K562 (cell line): ENCODE measurements at regions not wholly inside any gene's neighbourhood (a gene's known extent, or its start where the extent isn't known, plus 50 kb on each side); places are given as distances from the start of the nearest gene placed in this dataset.

ENCODE experiments used
- ATAC-seq: fragments of 200-7000 bp; cut with Tn5 transposase; 3 replicates; pipeline ENCODE4 v1.9.1; 2020; ENCODE audit warnings: moderate library complexity
- BruUV-seq: library from RNA; stranded (reverse); fragments of 400-500 nt; replicated peaks from 2 replicates; lab custom pipeline; 2021; lab: Mats Ljungman, UMichigan
- CTCF ChIA-PET: fragments of 300-600 bp; formaldehyde crosslinking; extraction: SDS; loops from one replicate; lab custom pipeline; 2021; ENCODE audit warnings: low intra/inter-chr PET ratio; lab: Yijun Ruan, JAX
- POLR2A ChIA-PET: fragments of 300-600, 350-650 bp; sonication (Branson Sonifier 250); formaldehyde crosslinking; extraction: SDS; loops from one replicate; lab custom pipeline; 2021; ENCODE audit warnings: antibody characterized with exemption, inconsistent platforms; lab: Yijun Ruan, JAX
- DNase-seq, 4 experiments: peaks; one replicate each; pipeline versions ENCODE4 v3.0.0 to v3.0.0-alpha.2; 2011 to 2018; ENCODE audit warnings: low spot score in 3 of 4, mixed read lengths in 3 of 4; ENCODE audit errors: extremely low read depth in 1 of 4
- FAIRE-seq: peaks from 2 replicates; lab custom pipeline; 2011; peaks lifted over from hg19 to GRCh38; lab: Jason Lieb, UNC
- H2AFZ ChIP-seq: 2 replicates; pipeline ENCODE4 v1.6.0; 2011; ENCODE audit warnings: low read depth, low read length, control low read depth, inconsistent platforms
- H3K27ac ChIP-seq: fragments of 200-600 bp; 3 replicates; pipeline ENCODE4 v1.8.0; 2011; ENCODE audit warnings: low read depth, mild to moderate bottlenecking, control low read depth, inconsistent platforms, low read length, moderate library complexity, mixed read lengths; ENCODE audit errors: extremely low read depth
- H3K27me3 ChIP-seq, 2 experiments: fragments of 300-600 bp in 1 of 2; 2 replicates in 1 of 2; 3 replicates in 1 of 2; pipeline versions ENCODE4 v1.6.0 to v1.8.0; 2011; ENCODE audit warnings: inconsistent platforms in 2 of 2, low read length in 2 of 2, mild to moderate bottlenecking in 1 of 2, mixed read lengths in 1 of 2, moderate library complexity in 1 of 2; ENCODE audit not compliant: control insufficient read depth in 2 of 2, insufficient read depth in 2 of 2
- H3K36me3 ChIP-seq: fragments of 300-600 bp; 3 replicates; pipeline ENCODE4 v1.8.0; 2011; ENCODE audit warnings: mild to moderate bottlenecking, low read length, inconsistent platforms; ENCODE audit not compliant: control insufficient read depth, insufficient read depth
- H3K4me1 ChIP-seq, 2 experiments: fragments of 200-600 bp in 1 of 2; replicated peaks in 1 of 2; 2 replicates in 1 of 2; 3 replicates in 1 of 2; pipeline versions ENCODE4 v1.5.1 to v1.8.0; 2011; ENCODE audit warnings: inconsistent platforms in 2 of 2, low read length in 2 of 2, mild to moderate bottlenecking in 1 of 2, mixed read lengths in 1 of 2, moderate library complexity in 1 of 2; ENCODE audit not compliant: control insufficient read depth in 2 of 2, insufficient read depth in 2 of 2
- H3K4me2 ChIP-seq: 2 replicates; pipeline ENCODE4 v1.6.1; 2011; ENCODE audit warnings: low read length, control low read depth, inconsistent platforms, mixed read lengths; ENCODE audit not compliant: insufficient read depth
- H3K4me3 ChIP-seq: fragments of 200-600 bp; sonication (generic), shearing (Covaris generic); 2 replicates; pipeline ENCODE4 v1.5.1; 2016; ENCODE audit warnings: control low read depth, inconsistent platforms
- H3K79me2 ChIP-seq: fragments of 200-600 bp; 3 replicates; pipeline ENCODE4 v1.8.0; 2011; ENCODE audit warnings: low read length, inconsistent platforms; ENCODE audit not compliant: control insufficient read depth, insufficient read depth
- H3K9ac ChIP-seq, 2 experiments: 2 replicates each; pipeline versions ENCODE4 v1.6.0 to v1.6.1; 2011; ENCODE audit warnings: low read depth in 2 of 2, low read length in 2 of 2, control low read depth in 1 of 2, inconsistent platforms in 1 of 2, mild to moderate bottlenecking in 1 of 2, mixed read lengths in 1 of 2; ENCODE audit not compliant: insufficient read depth in 1 of 2
- H3K9me1 ChIP-seq: one replicate; pipeline ENCODE4 v1.6.0; 2011; ENCODE audit warnings: inconsistent platforms, mild to moderate bottlenecking, low read length, moderate library complexity; ENCODE audit not compliant: control insufficient read depth, insufficient read depth
- H3K9me3 ChIP-seq: replicated peaks from 2 replicates; pipeline ENCODE4 v1.5.1; 2011; ENCODE audit warnings: low read depth, low read length, inconsistent platforms; ENCODE audit not compliant: control insufficient read depth, insufficient read depth
- H4K20me1 ChIP-seq: replicated peaks from 2 replicates; pipeline ENCODE4 v1.6.1; 2011; ENCODE audit warnings: low read length, inconsistent platforms, mixed read lengths; ENCODE audit not compliant: control insufficient read depth, insufficient read depth
- BCL6 ChIP-seq: fragments of 250-450 bp; sonication (Bioruptor Pico); IDR thresholded peaks from 2 replicates; pipeline ENCODE4 v1.4.0; 2020
- BDP1 ChIP-seq: IDR thresholded peaks from 3 replicates; pipeline ENCODE4 v1.6.1; 2011; ENCODE audit not compliant: insufficient read length, insufficient read depth
- BRD4 ChIP-seq: fragments of 200-600 bp; sonication (generic); IDR thresholded peaks from 2 replicates; pipeline ENCODE4 v1.6.1; 2017; ENCODE audit warnings: inconsistent platforms
- NR2C2 ChIP-seq, 2 experiments: fragments of 200-800 bp in 1 of 2; sonication (Bioruptor generic) in 1 of 2; sonication (generic) in 1 of 2; formaldehyde crosslinking in 1 of 2; IDR thresholded peaks; 2 replicates each; pipeline versions ENCODE4 v1.6.1 to v1.8.0; 2016 to 2022; ENCODE audit warnings: mild to moderate bottlenecking in 1 of 2, missing compliant biosample characterization in 1 of 2, missing genetic modification characterization in 1 of 2, missing genetic modification reagents in 1 of 2
- RBM25 ChIP-seq: fragments of 200-400 bp; formaldehyde crosslinking; IDR thresholded peaks from 2 replicates; pipeline ENCODE4 v1.6.1; 2018; ENCODE audit warnings: low read length, low read depth, moderate library complexity; ENCODE audit not compliant: severe bottlenecking
- SNIP1 ChIP-seq: fragments of 450-650 bp; IDR thresholded peaks from 2 replicates; pipeline ENCODE4 v1.7.1; 2017; ENCODE audit warnings: low read depth, mild to moderate bottlenecking
- TSC22D4 ChIP-seq: fragments of 450-650 bp; IDR thresholded peaks from 2 replicates; pipeline ENCODE4 v1.6.1; 2016; ENCODE audit warnings: missing genetic modification characterization, missing biosample characterization, control low read depth
- ZNF224 ChIP-seq: sonication (generic); formaldehyde crosslinking; IDR thresholded peaks from 2 replicates; pipeline ENCODE4 v1.8.0; 2022; ENCODE audit warnings: mild to moderate bottlenecking, missing genetic modification reagents
- WGBS: fragments of 100-300 bp; shearing (Covaris generic); methylation state at CpG from one replicate; pipeline ENCODE4 v1.1.6; 2016; ENCODE audit warnings: low coverage, mixed read lengths; ENCODE audit not compliant: insufficient coverage; ENCODE audit errors: missing lambda C conversion rate; 5-methylcytosine and 5-hydroxymethylcytosine counted together
- in situ Hi-C: fragments of 300-500 bp; cut with MboI; formaldehyde crosslinking; loops from 4 replicates; pipeline ENCODE4 v1.15.0; 2018; ENCODE audit warnings: inconsistent platforms, mixed read lengths
- intact Hi-C: fragments of 100-400 bp; cut with micrococcal nuclease; formaldehyde crosslinking; loops from 2 replicates; pipeline ENCODE4 v1.14.2; 2022

DNA sequence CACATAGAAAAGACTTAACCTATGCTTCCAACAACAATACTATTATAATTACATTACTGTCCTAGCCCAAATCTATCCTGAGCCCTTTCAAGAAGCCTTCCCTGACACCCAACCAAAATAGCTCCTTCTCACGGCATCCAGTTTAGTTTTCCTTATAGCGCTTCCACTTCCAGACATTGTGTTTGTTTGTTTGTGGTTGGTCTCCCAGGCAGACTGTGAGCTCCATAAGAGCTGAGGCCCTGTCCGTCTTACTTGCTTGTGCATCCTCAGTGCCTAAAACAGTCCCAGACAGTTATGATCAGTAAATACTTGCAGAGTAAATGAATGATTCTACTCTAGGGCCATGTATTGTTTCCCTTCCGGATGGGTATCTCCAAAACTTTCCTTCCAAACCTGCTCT is 68.1 kb upstream of the STARD13 start:
- in situ Hi-C loops (no loop called here), intact Hi-C loops (no loop called here)
- DNase-seq (no peak), ATAC-seq (no peak), FAIRE-seq (no peak)
- Histone ChIP-seq H3K4me1 (peaks cover 0 to 6% of the 10 kb centered on the region in 2 experiments; a peak in 1 of 5 replicates), H3K9ac (no peak overlapping the region), H3K4me2 (no peak overlapping the region), H3K79me2 (no peaks in the 10 kb centered on the region), H3K9me3 (no peaks in the 10 kb centered on the region), H4K20me1 (no peaks in the 10 kb centered on the region; the same call in 1 of the 2 replicates), H3K27ac (no peak overlapping the region), H2AFZ (no peak overlapping the region), H3K4me3 (no peak overlapping the region), H3K9me1 (no peaks in the 10 kb centered on the region), H3K27me3 (peaks cover 0 to 16% of the 10 kb centered on the region in 2 experiments; a peak in 2 of 5 replicates), H3K36me3 (no peaks in the 10 kb centered on the region)
- no peak for TF ChIP-seq BDP1
- TF ChIP-seq TSC22D4 (tag), result no peak
- no peak for TF ChIP-seq SNIP1
- TF ChIP-seq RBM25, result no peak
- no peak for TF ChIP-seq BCL6
- TF ChIP-seq BRD4, result no peak
- TF ChIP-seq ZNF224 (CRISPR knock-in tag), result no peak
- TF ChIP-seq NR2C2 (CRISPR knock-in tag; IDR thresholded peaks at IDR 0.05), result no peak
- TF ChIP-seq NR2C2 (tag; IDR thresholded peaks at IDR 0.05), result no peak
- POLR2A ChIA-PET, result no interaction called here
- WGBS, result 3% methylated on average over 4 of the region's 4 CpGs
- BruUV-seq, result no TSS peak
- CTCF ChIA-PET, result no interaction called here
